Keratinocyte (primary cell): ENCODE measurements at regions not wholly inside any gene's neighbourhood (a gene's known extent, or its start where the extent isn't known, plus 50 kb on each side); places are given as distances from the start of the nearest gene placed in this dataset.

Source experiments
- DNase-seq: peaks from one replicate; pipeline ENCODE4 v3.0.0-alpha.2; 2011; ENCODE audit warnings: low read depth, missing footprints, low spot score
- FAIRE-seq: peaks from 2 replicates; lab custom pipeline; 2011; peaks lifted over from hg19 to GRCh38; lab: Jason Lieb, UNC
- H2AFZ ChIP-seq: 2 replicates; pipeline ENCODE4 v1.6.0; 2012; ENCODE audit warnings: low read length, control low read depth, inconsistent platforms; ENCODE audit not compliant: control insufficient read depth
- H3K27ac ChIP-seq: 2 replicates; pipeline ENCODE4 v1.5.1; 2011; ENCODE audit warnings: low read length; ENCODE audit not compliant: control insufficient read depth, insufficient read depth
- H3K27me3 ChIP-seq: 3 replicates; pipeline ENCODE4 v1.6.0; 2011; ENCODE audit warnings: low read length; ENCODE audit not compliant: control insufficient read depth, insufficient read depth; ENCODE audit errors: extremely low read depth
- H3K36me3 ChIP-seq, 2 experiments: 2 replicates in 1 of 2; 3 replicates in 1 of 2; pipeline ENCODE4 v1.5.1; 2011; ENCODE audit warnings: low read length in 2 of 2, mild to moderate bottlenecking in 1 of 2; ENCODE audit not compliant: control insufficient read depth in 2 of 2, insufficient read depth in 2 of 2; ENCODE audit errors: extremely low read depth in 1 of 2
- H3K4me1 ChIP-seq: 3 replicates; pipeline ENCODE4 v1.5.1; 2011; ENCODE audit warnings: low read length; ENCODE audit not compliant: control insufficient read depth, insufficient read depth; ENCODE audit errors: extremely low read depth
- H3K4me2 ChIP-seq: 3 replicates; pipeline ENCODE4 v1.6.0; 2011; ENCODE audit warnings: low read depth, low read length; ENCODE audit not compliant: control insufficient read depth, insufficient read depth; ENCODE audit errors: extremely low read depth
- H3K4me3 ChIP-seq, 3 experiments: fragments of 200-600 bp in 1 of 3; sonication (generic) in 1 of 3; 2 replicates in 2 of 3; 3 replicates in 1 of 3; pipeline ENCODE4 v1.5.1; 2011 to 2016; ENCODE audit warnings: low read length in 3 of 3, mild to moderate bottlenecking in 3 of 3, control low read depth in 2 of 3, inconsistent platforms in 1 of 3, low read depth in 1 of 3, mixed read lengths in 1 of 3, mixed run types in 1 of 3, moderate library complexity in 1 of 3; ENCODE audit not compliant: control insufficient read depth in 2 of 3, insufficient read depth in 2 of 3; ENCODE audit errors: extremely low read depth in 1 of 3
- H3K79me2 ChIP-seq: 2 replicates; pipeline ENCODE4 v1.6.0; 2012; ENCODE audit warnings: low read length; ENCODE audit not compliant: control insufficient read depth, insufficient read depth
- H3K9ac ChIP-seq: 3 replicates; pipeline ENCODE4 v1.6.0; 2011; ENCODE audit warnings: low read length; ENCODE audit not compliant: control insufficient read depth, insufficient read depth; ENCODE audit errors: extremely low read depth
- H3K9me1 ChIP-seq: 3 replicates; pipeline ENCODE4 v1.6.0; 2011; ENCODE audit warnings: low read length; ENCODE audit not compliant: control insufficient read depth, insufficient read depth; ENCODE audit errors: extremely low read depth
- H3K9me3 ChIP-seq: 2 replicates; pipeline ENCODE4 v1.5.1; 2012; ENCODE audit warnings: low read depth, low read length; ENCODE audit not compliant: control insufficient read depth
- H4K20me1 ChIP-seq: 3 replicates; pipeline ENCODE4 v1.6.0; 2011; ENCODE audit warnings: low read length; ENCODE audit not compliant: control insufficient read depth, insufficient read depth; ENCODE audit errors: extremely low read depth
- CTCF ChIP-seq, 3 experiments: IDR thresholded peaks in 1 of 3; conservative IDR thresholded peaks in 1 of 3; optimal IDR thresholded peaks in 1 of 3; 2 replicates in 2 of 3; 3 replicates in 1 of 3; pipeline versions ENCODE3 to v1.5.1; 2011; ENCODE audit warnings: low read length in 3 of 3, mild to moderate bottlenecking in 3 of 3, moderate library complexity in 2 of 3, control low read depth in 1 of 3, inconsistent platforms in 1 of 3; ENCODE audit not compliant: insufficient read depth in 2 of 3; ENCODE audit errors: extremely low read depth in 1 of 3
- EZH2 ChIP-seq: IDR thresholded peaks from one replicate; pipeline ENCODE4 v1.6.1; 2012; ENCODE audit warnings: inconsistent platforms, mild to moderate bottlenecking, low read length, moderate library complexity
- dilution Hi-C: fragments of 300-500 bp; cut with MboI; formaldehyde crosslinking; loops from one replicate; pipeline ENCODE4 v1.7.0; 2020; ENCODE audit warnings: low sequenced_read_pairs; ENCODE audit not compliant: extremely low pct_ligation_motif_present

DNA sequence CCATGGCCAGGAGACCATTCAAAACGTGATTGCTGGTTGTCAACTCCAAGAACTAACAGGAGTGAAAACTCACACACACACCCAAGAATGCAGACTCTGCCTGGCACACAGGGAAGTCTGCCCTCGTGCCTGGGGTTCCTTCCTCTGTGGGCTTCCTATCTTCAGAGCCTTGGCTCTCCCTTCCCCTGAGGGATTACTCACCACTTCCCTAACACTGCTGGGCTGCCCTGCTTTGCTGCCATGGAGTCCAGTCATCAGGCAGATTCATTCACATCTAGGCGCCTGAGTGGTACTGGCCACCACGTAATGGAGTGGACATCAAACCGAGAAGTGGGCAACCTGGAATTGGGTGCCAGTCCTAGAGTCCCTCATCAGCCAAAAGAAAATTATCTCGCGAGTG lies 76.4 kb upstream of the PRSS3 start:
- no peak for TF ChIP-seq EZH2
- no peak for TF ChIP-seq CTCF (optimal IDR thresholded peaks at IDR 0.05 in 1 of 3, IDR thresholded peaks at IDR 0.05 in 1 of 3, conservative IDR thresholded peaks at IDR 0.05 in 1 of 3; ENCODE audit: extremely low read depth in 1 of 3, insufficient read depth in 2 of 3, low read length in 3 of 3)
- no peaks in the 10 kb centered on the region for H4K20me1 ChIP-seq
- H3K27ac ChIP-seq, result no peak overlapping the region
- H3K27me3 ChIP-seq, result no peaks in the 10 kb centered on the region
- DNase-seq, result no peak
- dilution Hi-C loops, result no loop called here
- no peak overlapping the region for H3K4me2 ChIP-seq
- H3K79me2 ChIP-seq, result no peaks in the 10 kb centered on the region
- no peak overlapping the region for H3K4me3 ChIP-seq
- no peak overlapping the region for H2AFZ ChIP-seq
- H3K36me3 ChIP-seq, result no peaks in the 10 kb centered on the region
- H3K9me3 ChIP-seq, result no peaks in the 10 kb centered on the region
- no peaks in the 10 kb centered on the region for H3K4me1 ChIP-seq
- FAIRE-seq, result peak; percentile 69
- H3K9ac ChIP-seq, result no peak overlapping the region
- H3K9me1 ChIP-seq, result no peaks in the 10 kb centered on the region

GRCh38 chr9:33719581-33720374 lies 75.6 kb upstream of the PRSS3 start:
- dilution Hi-C loops, result no loop called here
- H4K20me1 ChIP-seq, result no peaks in the 10 kb centered on the region
- no peak overlapping the region for H3K4me3 ChIP-seq
- H3K4me1 ChIP-seq, result no peaks in the 10 kb centered on the region
- no peak for DNase-seq
- H3K36me3 ChIP-seq, result no peaks in the 10 kb centered on the region
- H3K4me2 ChIP-seq, result no peak overlapping the region
- no peak for FAIRE-seq
- H3K9ac ChIP-seq, result no peak overlapping the region
- peak; percentile 53 to 78 (median 63) for TF ChIP-seq CTCF (optimal IDR thresholded peaks at IDR 0.05 in 1 of 3, IDR thresholded peaks at IDR 0.05 in 1 of 3, conservative IDR thresholded peaks at IDR 0.05 in 1 of 3; ENCODE audit: extremely low read depth in 1 of 3, insufficient read depth in 2 of 3, low read length in 3 of 3)
- no peak for TF ChIP-seq EZH2
- H3K9me3 ChIP-seq, result no peaks in the 10 kb centered on the region
- H3K9me1 ChIP-seq, result no peaks in the 10 kb centered on the region
- no peaks in the 10 kb centered on the region for H3K79me2 ChIP-seq
- no peaks in the 10 kb centered on the region for H3K27me3 ChIP-seq
- no peak overlapping the region for H2AFZ ChIP-seq
- no peak overlapping the region for H3K27ac ChIP-seq
